H1 (cell line): ENCODE measurements at regions not wholly inside any gene's neighbourhood (a gene's known extent, or its start where the extent isn't known, plus 50 kb on each side); places are given as distances from the start of the nearest gene placed in this dataset.

ENCODE experiments used
- CEBPB ChIP-seq: IDR thresholded peaks from 2 replicates; pipeline ENCODE4 v1.6.1; 2012; ENCODE audit warnings: low read depth, low read length
- EP300 ChIP-seq, 2 experiments: IDR thresholded peaks; 1 replicate in 1 of 2; 2 replicates in 1 of 2; pipeline ENCODE4 v1.6.1; 2011 to 2012; ENCODE audit warnings: low read depth in 2 of 2, low read length in 2 of 2, mild to moderate bottlenecking in 2 of 2, borderline replicate concordance in 1 of 2, inconsistent platforms in 1 of 2, moderate library complexity in 1 of 2
- JUND ChIP-seq: IDR thresholded peaks from 2 replicates; pipeline ENCODE4 v1.6.1; 2011; ENCODE audit warnings: mild to moderate bottlenecking, improper control_type of control experiment, low read length
- KDM1A ChIP-seq: fragments of 200-600, 300-600 bp; sonication (generic); IDR thresholded peaks from 2 replicates; pipeline ENCODE4 v1.7.1; 2016; ENCODE audit warnings: mild to moderate bottlenecking, low read length, borderline replicate concordance
- MAX ChIP-seq: IDR thresholded peaks from 2 replicates; pipeline ENCODE4 v1.6.1; 2012; ENCODE audit warnings: inconsistent platforms
- POLR2A ChIP-seq, 2 experiments: IDR thresholded peaks; 1 replicate in 1 of 2; 2 replicates in 1 of 2; pipeline ENCODE4 v1.6.1; 2011; ENCODE audit warnings: low read depth in 2 of 2, low read length in 2 of 2, mild to moderate bottlenecking in 2 of 2; ENCODE audit errors: control extremely low read depth in 1 of 2
- POLR2AphosphoS5 ChIP-seq: IDR thresholded peaks from 2 replicates; pipeline ENCODE4 v1.6.1; 2011; ENCODE audit warnings: low read depth, low read length
- RXRA ChIP-seq: IDR thresholded peaks from 2 replicates; pipeline ENCODE4 v1.6.1; 2011; ENCODE audit warnings: low read depth, mild to moderate bottlenecking, low read length, moderate library complexity; ENCODE audit not compliant: insufficient read depth
- SP1 ChIP-seq: IDR thresholded peaks from 2 replicates; pipeline ENCODE4 v1.6.1; 2011; ENCODE audit warnings: low read depth, low read length
- SUZ12 ChIP-seq: fragments of 200-600 bp; sonication (generic); IDR thresholded peaks from 2 replicates; pipeline ENCODE4 v1.6.1; 2012; ENCODE audit warnings: mild to moderate bottlenecking, inconsistent platforms, low read length, moderate library complexity, mixed read lengths
- TF ChIP-seq, protein P1 (sequence below), 3 experiments: IDR thresholded peaks; 1 replicate in 2 of 3; 2 replicates in 1 of 3; pipeline versions ENCODE4 v1.5.1 to v1.6.1; 2011; ENCODE audit warnings: low read length in 3 of 3, mild to moderate bottlenecking in 3 of 3, inconsistent platforms in 2 of 3, low read depth in 1 of 3, moderate library complexity in 1 of 3; ENCODE audit not compliant: insufficient read depth in 1 of 3; ENCODE audit errors: control extremely low read depth in 1 of 3
- TF ChIP-seq, protein P2 (sequence below): IDR thresholded peaks from 2 replicates; pipeline ENCODE4 v1.6.1; 2011; ENCODE audit warnings: low read length, improper control_type of control experiment
- TF ChIP-seq, protein P3 (sequence below): fragments of 300-600 bp; sonication (generic); IDR thresholded peaks from 2 replicates; pipeline ENCODE4 v1.7.1; 2012; ENCODE audit warnings: low read length, moderate library complexity, mild to moderate bottlenecking, inconsistent platforms; ENCODE audit not compliant: insufficient replicate concordance

DNA sequence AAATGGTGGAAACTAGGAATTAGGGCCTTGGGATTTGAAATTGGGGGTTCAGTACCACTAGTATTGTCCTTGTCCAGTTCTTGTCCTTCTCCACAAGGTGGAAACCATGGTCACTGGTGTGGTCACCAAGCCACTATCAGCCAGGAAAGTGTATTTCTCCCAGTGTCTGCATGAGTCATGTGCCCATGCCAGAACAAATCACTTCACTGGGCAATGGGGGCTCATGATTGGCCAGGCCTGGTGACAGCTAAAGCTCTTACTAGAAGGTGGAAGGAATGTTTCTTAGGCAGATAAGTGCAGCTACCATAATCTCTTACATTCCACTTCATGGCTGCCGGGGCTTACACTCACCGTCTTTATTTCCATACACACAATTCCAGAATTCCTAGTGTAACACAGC lies 124.8 kb upstream of the TACR1 start:
- TF ChIP-seq, protein P1, sequence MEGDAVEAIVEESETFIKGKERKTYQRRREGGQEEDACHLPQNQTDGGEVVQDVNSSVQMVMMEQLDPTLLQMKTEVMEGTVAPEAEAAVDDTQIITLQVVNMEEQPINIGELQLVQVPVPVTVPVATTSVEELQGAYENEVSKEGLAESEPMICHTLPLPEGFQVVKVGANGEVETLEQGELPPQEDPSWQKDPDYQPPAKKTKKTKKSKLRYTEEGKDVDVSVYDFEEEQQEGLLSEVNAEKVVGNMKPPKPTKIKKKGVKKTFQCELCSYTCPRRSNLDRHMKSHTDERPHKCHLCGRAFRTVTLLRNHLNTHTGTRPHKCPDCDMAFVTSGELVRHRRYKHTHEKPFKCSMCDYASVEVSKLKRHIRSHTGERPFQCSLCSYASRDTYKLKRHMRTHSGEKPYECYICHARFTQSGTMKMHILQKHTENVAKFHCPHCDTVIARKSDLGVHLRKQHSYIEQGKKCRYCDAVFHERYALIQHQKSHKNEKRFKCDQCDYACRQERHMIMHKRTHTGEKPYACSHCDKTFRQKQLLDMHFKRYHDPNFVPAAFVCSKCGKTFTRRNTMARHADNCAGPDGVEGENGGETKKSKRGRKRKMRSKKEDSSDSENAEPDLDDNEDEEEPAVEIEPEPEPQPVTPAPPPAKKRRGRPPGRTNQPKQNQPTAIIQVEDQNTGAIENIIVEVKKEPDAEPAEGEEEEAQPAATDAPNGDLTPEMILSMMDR (IDR thresholded peaks at IDR 0.05; ENCODE audit: control extremely low read depth in 1 of 3, insufficient read depth in 1 of 3, low read depth in 1 of 3, low read length in 3 of 3), result no peak
- TF ChIP-seq, protein P2, sequence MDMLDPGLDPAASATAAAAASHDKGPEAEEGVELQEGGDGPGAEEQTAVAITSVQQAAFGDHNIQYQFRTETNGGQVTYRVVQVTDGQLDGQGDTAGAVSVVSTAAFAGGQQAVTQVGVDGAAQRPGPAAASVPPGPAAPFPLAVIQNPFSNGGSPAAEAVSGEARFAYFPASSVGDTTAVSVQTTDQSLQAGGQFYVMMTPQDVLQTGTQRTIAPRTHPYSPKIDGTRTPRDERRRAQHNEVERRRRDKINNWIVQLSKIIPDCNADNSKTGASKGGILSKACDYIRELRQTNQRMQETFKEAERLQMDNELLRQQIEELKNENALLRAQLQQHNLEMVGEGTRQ, result no peak
- no peak for TF ChIP-seq KDM1A
- TF ChIP-seq JUND, result no peak
- TF ChIP-seq SP1, result no peak
- no peak for TF ChIP-seq EP300 (IDR thresholded peaks at IDR 0.05; ENCODE audit: borderline replicate concordance in 1 of 2, low read depth in 2 of 2, low read length in 2 of 2)
- TF ChIP-seq RXRA, result no peak
- TF ChIP-seq CEBPB, result no peak
- no peak for TF ChIP-seq POLR2A (IDR thresholded peaks at IDR 0.05; ENCODE audit: control extremely low read depth in 1 of 2, low read depth in 2 of 2, low read length in 2 of 2)
- no peak for TF ChIP-seq MAX
- no peak for TF ChIP-seq POLR2AphosphoS5
- TF ChIP-seq, protein P3, sequence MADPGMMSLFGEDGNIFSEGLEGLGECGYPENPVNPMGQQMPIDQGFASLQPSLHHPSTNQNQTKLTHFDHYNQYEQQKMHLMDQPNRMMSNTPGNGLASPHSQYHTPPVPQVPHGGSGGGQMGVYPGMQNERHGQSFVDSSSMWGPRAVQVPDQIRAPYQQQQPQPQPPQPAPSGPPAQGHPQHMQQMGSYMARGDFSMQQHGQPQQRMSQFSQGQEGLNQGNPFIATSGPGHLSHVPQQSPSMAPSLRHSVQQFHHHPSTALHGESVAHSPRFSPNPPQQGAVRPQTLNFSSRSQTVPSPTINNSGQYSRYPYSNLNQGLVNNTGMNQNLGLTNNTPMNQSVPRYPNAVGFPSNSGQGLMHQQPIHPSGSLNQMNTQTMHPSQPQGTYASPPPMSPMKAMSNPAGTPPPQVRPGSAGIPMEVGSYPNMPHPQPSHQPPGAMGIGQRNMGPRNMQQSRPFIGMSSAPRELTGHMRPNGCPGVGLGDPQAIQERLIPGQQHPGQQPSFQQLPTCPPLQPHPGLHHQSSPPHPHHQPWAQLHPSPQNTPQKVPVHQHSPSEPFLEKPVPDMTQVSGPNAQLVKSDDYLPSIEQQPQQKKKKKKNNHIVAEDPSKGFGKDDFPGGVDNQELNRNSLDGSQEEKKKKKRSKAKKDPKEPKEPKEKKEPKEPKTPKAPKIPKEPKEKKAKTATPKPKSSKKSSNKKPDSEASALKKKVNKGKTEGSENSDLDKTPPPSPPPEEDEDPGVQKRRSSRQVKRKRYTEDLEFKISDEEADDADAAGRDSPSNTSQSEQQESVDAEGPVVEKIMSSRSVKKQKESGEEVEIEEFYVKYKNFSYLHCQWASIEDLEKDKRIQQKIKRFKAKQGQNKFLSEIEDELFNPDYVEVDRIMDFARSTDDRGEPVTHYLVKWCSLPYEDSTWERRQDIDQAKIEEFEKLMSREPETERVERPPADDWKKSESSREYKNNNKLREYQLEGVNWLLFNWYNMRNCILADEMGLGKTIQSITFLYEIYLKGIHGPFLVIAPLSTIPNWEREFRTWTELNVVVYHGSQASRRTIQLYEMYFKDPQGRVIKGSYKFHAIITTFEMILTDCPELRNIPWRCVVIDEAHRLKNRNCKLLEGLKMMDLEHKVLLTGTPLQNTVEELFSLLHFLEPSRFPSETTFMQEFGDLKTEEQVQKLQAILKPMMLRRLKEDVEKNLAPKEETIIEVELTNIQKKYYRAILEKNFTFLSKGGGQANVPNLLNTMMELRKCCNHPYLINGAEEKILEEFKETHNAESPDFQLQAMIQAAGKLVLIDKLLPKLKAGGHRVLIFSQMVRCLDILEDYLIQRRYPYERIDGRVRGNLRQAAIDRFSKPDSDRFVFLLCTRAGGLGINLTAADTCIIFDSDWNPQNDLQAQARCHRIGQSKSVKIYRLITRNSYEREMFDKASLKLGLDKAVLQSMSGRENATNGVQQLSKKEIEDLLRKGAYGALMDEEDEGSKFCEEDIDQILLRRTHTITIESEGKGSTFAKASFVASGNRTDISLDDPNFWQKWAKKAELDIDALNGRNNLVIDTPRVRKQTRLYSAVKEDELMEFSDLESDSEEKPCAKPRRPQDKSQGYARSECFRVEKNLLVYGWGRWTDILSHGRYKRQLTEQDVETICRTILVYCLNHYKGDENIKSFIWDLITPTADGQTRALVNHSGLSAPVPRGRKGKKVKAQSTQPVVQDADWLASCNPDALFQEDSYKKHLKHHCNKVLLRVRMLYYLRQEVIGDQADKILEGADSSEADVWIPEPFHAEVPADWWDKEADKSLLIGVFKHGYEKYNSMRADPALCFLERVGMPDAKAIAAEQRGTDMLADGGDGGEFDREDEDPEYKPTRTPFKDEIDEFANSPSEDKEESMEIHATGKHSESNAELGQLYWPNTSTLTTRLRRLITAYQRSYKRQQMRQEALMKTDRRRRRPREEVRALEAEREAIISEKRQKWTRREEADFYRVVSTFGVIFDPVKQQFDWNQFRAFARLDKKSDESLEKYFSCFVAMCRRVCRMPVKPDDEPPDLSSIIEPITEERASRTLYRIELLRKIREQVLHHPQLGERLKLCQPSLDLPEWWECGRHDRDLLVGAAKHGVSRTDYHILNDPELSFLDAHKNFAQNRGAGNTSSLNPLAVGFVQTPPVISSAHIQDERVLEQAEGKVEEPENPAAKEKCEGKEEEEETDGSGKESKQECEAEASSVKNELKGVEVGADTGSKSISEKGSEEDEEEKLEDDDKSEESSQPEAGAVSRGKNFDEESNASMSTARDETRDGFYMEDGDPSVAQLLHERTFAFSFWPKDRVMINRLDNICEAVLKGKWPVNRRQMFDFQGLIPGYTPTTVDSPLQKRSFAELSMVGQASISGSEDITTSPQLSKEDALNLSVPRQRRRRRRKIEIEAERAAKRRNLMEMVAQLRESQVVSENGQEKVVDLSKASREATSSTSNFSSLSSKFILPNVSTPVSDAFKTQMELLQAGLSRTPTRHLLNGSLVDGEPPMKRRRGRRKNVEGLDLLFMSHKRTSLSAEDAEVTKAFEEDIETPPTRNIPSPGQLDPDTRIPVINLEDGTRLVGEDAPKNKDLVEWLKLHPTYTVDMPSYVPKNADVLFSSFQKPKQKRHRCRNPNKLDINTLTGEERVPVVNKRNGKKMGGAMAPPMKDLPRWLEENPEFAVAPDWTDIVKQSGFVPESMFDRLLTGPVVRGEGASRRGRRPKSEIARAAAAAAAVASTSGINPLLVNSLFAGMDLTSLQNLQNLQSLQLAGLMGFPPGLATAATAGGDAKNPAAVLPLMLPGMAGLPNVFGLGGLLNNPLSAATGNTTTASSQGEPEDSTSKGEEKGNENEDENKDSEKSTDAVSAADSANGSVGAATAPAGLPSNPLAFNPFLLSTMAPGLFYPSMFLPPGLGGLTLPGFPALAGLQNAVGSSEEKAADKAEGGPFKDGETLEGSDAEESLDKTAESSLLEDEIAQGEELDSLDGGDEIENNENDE, result no peak
- TF ChIP-seq SUZ12, result no peak
